ENCODE measurements at regions not wholly inside any gene's neighbourhood (a gene's known extent, or its start where the extent isn't known, plus 50 kb on each side); places are given as distances from the start of the nearest gene placed in this dataset.
A peak's percentile ranks its signal among the peaks of the same experiment; 100 is the strongest.
"Not testable (repeated sequence)": the region's sequence is repeated elsewhere in the genome, so short reads cannot be mapped to it uniquely, and the experiment has no call there.

GRCh38 chr16:13829697-13830299 is 90.2 kb upstream of the ERCC4 start:
- no peak for DNase-seq

- DNase-seq, result no peak
Observed at GRCh38 chr16:13833515-13833914, 86.4 kb upstream of the ERCC4 start.

- no peak for DNase-seq
Observed at GRCh38 chr16:13835387-13835786, 84.6 kb upstream of the ERCC4 start.

GRCh38 chr16:13835935-13836730 is 83.8 kb upstream of the ERCC4 start:
- DNase-seq, result no peak

- no peak for DNase-seq
Observed at GRCh38 chr16:13838401-13839190, 81.4 kb upstream of the ERCC4 start.

- DNase-seq, result no peak
Observed at GRCh38 chr16:13839577-13839976, 80.4 kb upstream of the ERCC4 start.

- DNase-seq, result no peak
Observed at GRCh38 chr16:13845232-13845631, 74.7 kb upstream of the ERCC4 start.

GRCh38 chr16:13848795-13849194 is 71.2 kb upstream of the ERCC4 start:
- no peak for DNase-seq

- DNase-seq, result not testable (repeated sequence)
Observed at GRCh38 chr16:13850173-13850572, 69.8 kb upstream of the ERCC4 start.

GRCh38 chr16:13852827-13853226 is 67.1 kb upstream of the ERCC4 start:
- no peak for DNase-seq

GRCh38 chr16:13856398-13856797 is 63.6 kb upstream of the ERCC4 start:
- DNase-seq, result no peak

- DNase-seq, result no peak
Observed at GRCh38 chr16:13856811-13857511, 63.0 kb upstream of the ERCC4 start.

GRCh38 chr16:13858873-13859580 is 60.9 kb upstream of the ERCC4 start:
- no peak for DNase-seq

- DNase-seq, result no peak
Observed at GRCh38 chr16:13863075-13863765, 56.7 kb upstream of the ERCC4 start.

- no peak for DNase-seq
Observed at GRCh38 chr16:13864689-13865088, 55.3 kb upstream of the ERCC4 start.

GRCh38 chr16:13866073-13866472 is 53.9 kb upstream of the ERCC4 start:
- peak; percentile 11 for DNase-seq
